Fibroblast of gingiva (primary cell): ENCODE measurements at regions not wholly inside any gene's neighbourhood (a gene's known extent, or its start where the extent isn't known, plus 50 kb on each side); places are given as distances from the start of the nearest gene placed in this dataset.

Experiments
- DNase-seq: peaks from one replicate; pipeline ENCODE4 v3.0.0-alpha.2; 2011; ENCODE audit warnings: low read depth

- peak; percentile 51 for DNase-seq
Measured at GRCh38 chr3:27590437-27591298, 106.5 kb upstream of the SLC4A7 start.

- DNase-seq, result no peak
Measured at GRCh38 chr3:27589795-27590194, 105.6 kb upstream of the SLC4A7 start.

GRCh38 chr3:27585429-27585828, 101.2 kb upstream of the SLC4A7 start:
- no peak for DNase-seq

GRCh38 chr3:27584874-27585273, 100.7 kb upstream of the SLC4A7 start:
- DNase-seq, result no peak

GRCh38 chr3:27581852-27582251, 97.7 kb upstream of the SLC4A7 start:
- no peak for DNase-seq

- no peak for DNase-seq
Measured at GRCh38 chr3:27578032-27578431, 93.8 kb upstream of the SLC4A7 start.

GRCh38 chr3:27577504-27577903, 93.3 kb upstream of the SLC4A7 start:
- DNase-seq, result peak; percentile 51

GRCh38 chr3:27576171-27576570, 92.0 kb upstream of the SLC4A7 start:
- no peak for DNase-seq

- no peak for DNase-seq
Measured at GRCh38 chr3:27575499-27575898, 91.3 kb upstream of the SLC4A7 start.

GRCh38 chr3:27574438-27574795, 90.2 kb upstream of the SLC4A7 start:
- DNase-seq, result no peak

GRCh38 chr3:27573780-27574437, 89.7 kb upstream of the SLC4A7 start:
- DNase-seq, result no peak

- no peak for DNase-seq
Measured at GRCh38 chr3:27573138-27573537, 89.0 kb upstream of the SLC4A7 start.

- no peak for DNase-seq
Measured at GRCh38 chr3:27571345-27571744, 87.2 kb upstream of the SLC4A7 start.

- no peak for DNase-seq
Measured at GRCh38 chr3:27570421-27571106, 86.4 kb upstream of the SLC4A7 start.

- peak; percentile 85 for DNase-seq
Measured at GRCh38 chr3:27568393-27568792, 84.2 kb upstream of the SLC4A7 start.

- DNase-seq, result no peak
Measured at GRCh38 chr3:27567251-27567650, 83.1 kb upstream of the SLC4A7 start.

GRCh38 chr3:27565201-27565852, 81.1 kb upstream of the SLC4A7 start:
- DNase-seq, result no peak

GRCh38 chr3:27561576-27561975, 77.4 kb upstream of the SLC4A7 start:
- DNase-seq, result no peak

GRCh38 chr3:27560484-27561056, 76.4 kb upstream of the SLC4A7 start:
- DNase-seq, result no peak

GRCh38 chr3:27559835-27560234, 75.7 kb upstream of the SLC4A7 start:
- DNase-seq, result peak; percentile 62

- DNase-seq, result no peak
Measured at GRCh38 chr3:27559381-27559780, 75.2 kb upstream of the SLC4A7 start.

- no peak for DNase-seq
Measured at GRCh38 chr3:27557411-27557810, 73.2 kb upstream of the SLC4A7 start.
